HEK293T (cell line): ENCODE measurements at regions not wholly inside any gene's neighbourhood (a gene's known extent, or its start where the extent isn't known, plus 50 kb on each side); places are given as distances from the start of the nearest gene placed in this dataset.

ENCODE experiments used
- CTCF ChIA-PET: fragments of 350-600 bp; formaldehyde crosslinking; extraction: SDS; loops from one replicate; lab custom pipeline; 2021; ENCODE audit warnings: antibody characterized with exemption, inconsistent platforms; lab: Yijun Ruan, JAX
- POLR2A ChIA-PET: fragments of 350-600 bp; formaldehyde crosslinking; extraction: SDS; loops from one replicate; lab custom pipeline; 2020; ENCODE audit warnings: antibody characterized with exemption, inconsistent platforms; lab: Yijun Ruan, JAX
- DNase-seq: peaks from one replicate; pipeline ENCODE4 v3.0.0; 2012; ENCODE audit warnings: mixed read lengths; ENCODE audit errors: extremely low spot score
- ARNT ChIP-seq: fragments of 450-650 bp; IDR thresholded peaks from 2 replicates; pipeline ENCODE4 v1.6.1; 2017; ENCODE audit warnings: mild to moderate bottlenecking
- BHLHE40 ChIP-seq: fragments of 450-650 bp; IDR thresholded peaks from 2 replicates; pipeline ENCODE4 v1.6.1; 2016; ENCODE audit warnings: mild to moderate bottlenecking, moderate library complexity, borderline replicate concordance
- CTBP1 ChIP-seq: fragments of 450-650 bp; IDR thresholded peaks from 2 replicates; pipeline ENCODE4 v1.6.1; 2016; ENCODE audit warnings: borderline replicate concordance
- ELF4 ChIP-seq: fragments of 450-650 bp; IDR thresholded peaks from 2 replicates; pipeline ENCODE4 v1.6.1; 2017; ENCODE audit warnings: antibody characterized with exemption
- FOXA1 ChIP-seq: fragments of 450-650 bp; IDR thresholded peaks from 2 replicates; pipeline ENCODE4 v1.6.1; 2016; ENCODE audit warnings: mild to moderate bottlenecking
- FOXK2 ChIP-seq: fragments of 450-650 bp; IDR thresholded peaks from 2 replicates; pipeline ENCODE4 v1.6.1; 2016; ENCODE audit warnings: mild to moderate bottlenecking
- FOXM1 ChIP-seq: fragments of 450-650 bp; IDR thresholded peaks from 2 replicates; pipeline ENCODE4 v1.6.1; 2017; ENCODE audit warnings: mild to moderate bottlenecking, borderline replicate concordance
- HDGF ChIP-seq: fragments of 450-650 bp; IDR thresholded peaks from 2 replicates; pipeline ENCODE4 v1.6.1; 2017; ENCODE audit warnings: antibody characterized with exemption, borderline replicate concordance
- L3MBTL2 ChIP-seq: fragments of 450-650 bp; conservative IDR thresholded peaks from 2 replicates; pipeline ENCODE4 v1.6.1; 2016; ENCODE audit warnings: mild to moderate bottlenecking
- LEF1 ChIP-seq: fragments of 450-650 bp; IDR thresholded peaks from 2 replicates; pipeline ENCODE4 v1.6.1; 2017; ENCODE audit warnings: mild to moderate bottlenecking, borderline replicate concordance
- NFRKB ChIP-seq: fragments of 450-650 bp; IDR thresholded peaks from 2 replicates; pipeline ENCODE4 v1.6.1; 2016; ENCODE audit warnings: mild to moderate bottlenecking, moderate library complexity
- PKNOX1 ChIP-seq: fragments of 450-650 bp; IDR thresholded peaks from 2 replicates; pipeline ENCODE4 v1.6.1; 2016
- SP1 ChIP-seq: fragments of 450-650 bp; IDR thresholded peaks from 2 replicates; pipeline ENCODE4 v1.6.1; 2017
- SUZ12 ChIP-seq: fragments of 450-650 bp; IDR thresholded peaks from 2 replicates; pipeline ENCODE4 v1.6.1; 2016; ENCODE audit warnings: mild to moderate bottlenecking
- TARDBP ChIP-seq: fragments of 450-650 bp; IDR thresholded peaks from 2 replicates; pipeline ENCODE4 v1.6.1; 2016
- ZNF384 ChIP-seq: fragments of 450-650 bp; IDR thresholded peaks from 2 replicates; pipeline ENCODE4 v1.6.1; 2016

- CTCF ChIA-PET: interaction anchor here (1.5 kb wide), 1 partner anchor 52 kb away, joined by 4 read pairs; no protein-coding TSS in a partner anchor
- POLR2A ChIA-PET: no interaction called here
- DNase-seq: no peak
- TF ChIP-seq BHLHE40: no peak
- TF ChIP-seq HDGF: no peak
- no peak for TF ChIP-seq TARDBP
- TF ChIP-seq PKNOX1: no peak
- TF ChIP-seq SP1: no peak
- TF ChIP-seq FOXK2: no peak
- no peak for TF ChIP-seq ELF4
- no peak for TF ChIP-seq ZNF384
- TF ChIP-seq FOXM1: no peak
- TF ChIP-seq ARNT: no peak
- TF ChIP-seq LEF1: no peak
- no peak for TF ChIP-seq L3MBTL2
- TF ChIP-seq SUZ12: no peak
- TF ChIP-seq FOXA1: no peak
- no peak for TF ChIP-seq NFRKB
- no peak for TF ChIP-seq CTBP1
These were observed 284.4 kb upstream of the IGF1R start for GRCh38 chr15:98363955-98364354.

GRCh38 chr15:98369081-98369716 lies 279.1 kb upstream of the IGF1R start:
- ChIA-PET CTCF (interaction anchor here (0.6 to 1.0 kb wide), 3 partner anchors 13 to 507 kb away, joined by 3 read pairs; no protein-coding TSS in a partner anchor), POLR2A (no interaction called here)
- no peak for TF ChIP-seq L3MBTL2
- no peak for DNase-seq

DNA sequence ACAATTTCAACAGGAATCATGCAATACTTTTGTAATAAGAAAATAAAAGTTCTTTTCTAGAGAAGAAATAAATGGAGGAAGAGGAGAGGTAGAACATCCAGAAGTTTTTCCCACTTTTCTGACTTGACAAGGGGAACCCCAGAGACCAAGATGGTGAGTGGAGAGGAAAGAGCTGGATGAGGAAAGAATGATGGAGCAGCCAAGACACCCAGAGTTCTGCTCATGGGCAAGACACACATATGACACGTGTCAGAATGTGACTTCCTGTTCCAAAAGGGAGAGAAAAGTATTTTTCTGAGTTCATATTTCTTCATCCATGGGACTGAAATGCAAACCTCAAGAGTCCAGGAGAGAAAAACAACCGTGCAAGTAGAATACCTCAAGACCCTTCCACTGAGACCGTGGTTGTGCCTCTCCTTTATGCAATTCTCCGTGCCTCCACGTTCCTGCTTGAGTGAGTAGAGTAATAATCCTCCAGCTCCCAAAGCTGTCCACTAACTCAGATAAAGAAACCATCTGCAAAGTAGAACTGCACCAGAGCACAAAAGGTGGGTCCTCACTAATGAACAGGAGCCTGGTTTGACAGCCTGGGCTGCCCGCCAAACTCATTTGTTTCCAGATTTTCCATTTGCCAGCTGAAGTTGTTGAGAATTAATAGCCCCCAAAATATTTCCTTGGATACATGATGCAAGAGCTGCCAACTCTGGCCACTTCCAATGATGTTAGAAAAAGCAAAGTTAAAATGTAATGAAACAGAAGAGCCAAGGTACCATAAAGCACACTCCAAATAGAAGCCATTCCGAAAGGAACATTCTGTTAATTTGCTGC lies 272.6 kb upstream of the IGF1R start:
- no peak for TF ChIP-seq FOXA1
- TF ChIP-seq HDGF: no peak
- no peak for TF ChIP-seq ELF4
- TF ChIP-seq NFRKB: no peak
- no peak for TF ChIP-seq CTBP1
- no peak for TF ChIP-seq SUZ12
- no peak for TF ChIP-seq FOXK2
- no peak for TF ChIP-seq ARNT
- no peak for TF ChIP-seq FOXM1
- TF ChIP-seq LEF1: no peak
- TF ChIP-seq L3MBTL2: no peak
- TF ChIP-seq PKNOX1: no peak
- TF ChIP-seq SP1: no peak
- TF ChIP-seq TARDBP: no peak
- no peak for TF ChIP-seq ZNF384
- no peak for TF ChIP-seq BHLHE40
- ChIA-PET CTCF (no interaction called here), POLR2A (no interaction called here)
- DNase-seq: no peak

GRCh38 chr15:98380721-98381120 lies 267.6 kb upstream of the IGF1R start:
- DNase-seq: no peak
- CTCF ChIA-PET: no interaction called here
- POLR2A ChIA-PET: no interaction called here
- TF ChIP-seq SP1: no peak
- TF ChIP-seq FOXM1: no peak
- no peak for TF ChIP-seq ARNT
- TF ChIP-seq ELF4: no peak
- no peak for TF ChIP-seq L3MBTL2
- TF ChIP-seq HDGF: no peak
- TF ChIP-seq SUZ12: no peak
- TF ChIP-seq ZNF384: no peak
- no peak for TF ChIP-seq TARDBP
- no peak for TF ChIP-seq FOXK2
- TF ChIP-seq NFRKB: no peak
- no peak for TF ChIP-seq FOXA1
- TF ChIP-seq PKNOX1: no peak
- no peak for TF ChIP-seq CTBP1
- TF ChIP-seq LEF1: no peak
- TF ChIP-seq BHLHE40: no peak

- CTCF ChIA-PET: interaction anchor here (0.8 to 1.2 kb wide), 4 partner anchors 9 to 70 kb away, joined by 3 to 5 read pairs (median 4); no protein-coding TSS in a partner anchor
- DNase-seq: no peak
- POLR2A ChIA-PET: no interaction called here
These were observed 266.9 kb upstream of the IGF1R start for GRCh38 chr15:98381446-98381845.

More at GRCh38 chr15:98381446-98381845, 266.9 kb upstream of the IGF1R start:
- no peak for TF ChIP-seq ELF4
- TF ChIP-seq ZNF384: no peak
- no peak for TF ChIP-seq TARDBP
- TF ChIP-seq L3MBTL2: no peak
- TF ChIP-seq HDGF: no peak
- TF ChIP-seq SUZ12: no peak
- TF ChIP-seq FOXM1: no peak
- TF ChIP-seq LEF1: no peak
- no peak for TF ChIP-seq NFRKB
- TF ChIP-seq CTBP1: no peak
- no peak for TF ChIP-seq ARNT
